Prostate gland (tissue), 2 donors: ENCODE measurements at regions not wholly inside any gene's neighbourhood (a gene's known extent, or its start where the extent isn't known, plus 50 kb on each side); places are given as distances from the start of the nearest gene placed in this dataset.

Source experiments
- DNase-seq: peaks from one replicate; pipeline ENCODE4 v3.0.0-alpha.2; 2019; ENCODE audit warnings: low spot score
- H3K27ac ChIP-seq, 2 donors: fragments of 200-600 bp; sonication (generic); 2 replicates each; pipeline ENCODE4 v1.5.1; 2017 to 2019
- H3K27me3 ChIP-seq: fragments of 200-600 bp; sonication (generic); replicated peaks from 2 replicates; pipeline ENCODE4 v1.5.1; 2019; ENCODE audit not compliant: insufficient read depth
- H3K36me3 ChIP-seq, 2 donors: fragments of 200-600 bp; sonication (generic); 1 replicate in 1 of 2; 2 replicates in 1 of 2; pipeline versions ENCODE4 v1.5.1 to v1.8.1; 2017 to 2019
- H3K4me1 ChIP-seq: fragments of 200-600 bp; sonication (generic); replicated peaks from 2 replicates; pipeline ENCODE4 v1.5.1; 2019
- H3K4me3 ChIP-seq, 2 donors: fragments of 200-600 bp; sonication (generic); 2 replicates each; pipeline ENCODE4 v1.5.1; 2017 to 2019
- H3K9me3 ChIP-seq: fragments of 200-600 bp; sonication (generic); 2 replicates; pipeline ENCODE4 v1.5.1; 2017
- POLR2A ChIP-seq: fragments of 450-650 bp; IDR thresholded peaks from one replicate; pipeline ENCODE4 v1.6.1; 2016; ENCODE audit warnings: antibody characterized with exemption, mild to moderate bottlenecking
- POLR2AphosphoS5 ChIP-seq: sonication (generic); formaldehyde crosslinking; IDR thresholded peaks from one replicate; pipeline ENCODE4 v1.6.1; 2017; ENCODE audit warnings: antibody characterized with exemption
- whole genome bisulfite sequencing: methylation state at CpG from one replicate; pipeline ENCODE4 v1.1.5; 2018; 5-methylcytosine and 5-hydroxymethylcytosine counted together
- intact Hi-C: fragments of 100-400 bp; cut with DNase I; formaldehyde crosslinking; loops from one replicate; pipeline ENCODE4 v1.14.2; 2022
- TF ChIP-seq, protein P1 (sequence below), 4 experiments: fragments of 200-600 bp in 2 of 4; fragments of 450-650 bp in 2 of 4; sonication (generic) in 2 of 4; IDR thresholded peaks; 1 replicate in 3 of 4; 2 replicates in 1 of 4; pipeline ENCODE4 v1.5.1; 2016 to 2019; ENCODE audit warnings: antibody characterized with exemption in 4 of 4, mild to moderate bottlenecking in 2 of 4, moderate library complexity in 2 of 4

DNA sequence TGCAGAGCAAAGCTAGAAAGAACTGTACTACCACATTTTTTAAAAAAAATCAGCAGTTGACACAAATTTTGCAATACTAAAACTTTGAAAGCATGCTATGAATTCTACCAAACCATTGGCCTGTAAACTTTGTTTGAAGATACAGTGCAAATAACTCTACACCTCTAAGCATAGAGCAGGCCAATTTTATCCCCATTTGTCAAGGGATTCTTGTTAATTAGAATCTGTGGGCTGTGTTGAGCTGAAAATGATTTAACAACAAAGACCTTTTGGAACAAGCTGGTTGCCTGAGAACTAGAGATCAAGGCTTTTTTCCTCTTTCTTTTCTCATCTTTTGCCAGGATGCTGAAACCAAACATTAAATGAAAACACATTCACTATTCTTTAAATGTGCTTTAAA lies 886.0 kb upstream of the CDH2 start:
- Histone ChIP-seq H3K4me1 (no peaks in the 10 kb centered on the region), H3K9me3 (no peaks in the 10 kb centered on the region), H3K27ac (no peak overlapping the region), H3K36me3 (no peaks in the 10 kb centered on the region), H3K4me3 (no peak overlapping the region), H3K27me3 (no peaks in the 10 kb centered on the region)
- intact Hi-C loops = no loop called here
- DNase-seq = no peak
- TF ChIP-seq POLR2A (no peak), POLR2AphosphoS5 (no peak)
- TF ChIP-seq, protein P1, sequence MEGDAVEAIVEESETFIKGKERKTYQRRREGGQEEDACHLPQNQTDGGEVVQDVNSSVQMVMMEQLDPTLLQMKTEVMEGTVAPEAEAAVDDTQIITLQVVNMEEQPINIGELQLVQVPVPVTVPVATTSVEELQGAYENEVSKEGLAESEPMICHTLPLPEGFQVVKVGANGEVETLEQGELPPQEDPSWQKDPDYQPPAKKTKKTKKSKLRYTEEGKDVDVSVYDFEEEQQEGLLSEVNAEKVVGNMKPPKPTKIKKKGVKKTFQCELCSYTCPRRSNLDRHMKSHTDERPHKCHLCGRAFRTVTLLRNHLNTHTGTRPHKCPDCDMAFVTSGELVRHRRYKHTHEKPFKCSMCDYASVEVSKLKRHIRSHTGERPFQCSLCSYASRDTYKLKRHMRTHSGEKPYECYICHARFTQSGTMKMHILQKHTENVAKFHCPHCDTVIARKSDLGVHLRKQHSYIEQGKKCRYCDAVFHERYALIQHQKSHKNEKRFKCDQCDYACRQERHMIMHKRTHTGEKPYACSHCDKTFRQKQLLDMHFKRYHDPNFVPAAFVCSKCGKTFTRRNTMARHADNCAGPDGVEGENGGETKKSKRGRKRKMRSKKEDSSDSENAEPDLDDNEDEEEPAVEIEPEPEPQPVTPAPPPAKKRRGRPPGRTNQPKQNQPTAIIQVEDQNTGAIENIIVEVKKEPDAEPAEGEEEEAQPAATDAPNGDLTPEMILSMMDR (IDR thresholded peaks at IDR 0.05) = no peak

DNA sequence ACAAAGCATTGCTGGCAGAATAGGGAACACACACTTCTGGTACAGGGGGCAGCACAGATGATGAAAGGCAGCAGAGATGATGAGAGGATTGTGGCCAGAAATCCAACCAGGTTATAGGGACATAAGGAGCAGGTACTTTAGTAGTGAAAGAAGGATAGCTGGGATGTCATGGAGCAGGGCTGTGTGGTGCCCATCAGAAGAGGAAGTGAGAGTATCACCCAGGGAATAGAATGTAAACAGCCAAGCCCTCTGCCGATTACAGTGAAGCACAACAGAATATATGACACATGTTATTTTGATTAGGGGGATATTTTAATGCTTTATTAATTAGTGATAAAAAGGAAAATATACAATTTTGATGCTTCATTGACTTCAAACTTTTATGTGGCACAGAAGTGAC lies 883.4 kb upstream of the CDH2 start:
- 57% methylated on average over 1 of the region's 1 CpG for WGBS
- TF ChIP-seq, protein P1 (IDR thresholded peaks at IDR 0.05) = no peak
- TF ChIP-seq POLR2AphosphoS5 (no peak), POLR2A (no peak)
- no peak for DNase-seq
- Histone ChIP-seq H3K9me3 (no peaks in the 10 kb centered on the region), H3K27me3 (no peaks in the 10 kb centered on the region), H3K4me3 (no peak overlapping the region), H3K27ac (no peak overlapping the region), H3K4me1 (no peaks in the 10 kb centered on the region), H3K36me3 (no peaks in the 10 kb centered on the region)
- intact Hi-C loops = no loop called here

DNA sequence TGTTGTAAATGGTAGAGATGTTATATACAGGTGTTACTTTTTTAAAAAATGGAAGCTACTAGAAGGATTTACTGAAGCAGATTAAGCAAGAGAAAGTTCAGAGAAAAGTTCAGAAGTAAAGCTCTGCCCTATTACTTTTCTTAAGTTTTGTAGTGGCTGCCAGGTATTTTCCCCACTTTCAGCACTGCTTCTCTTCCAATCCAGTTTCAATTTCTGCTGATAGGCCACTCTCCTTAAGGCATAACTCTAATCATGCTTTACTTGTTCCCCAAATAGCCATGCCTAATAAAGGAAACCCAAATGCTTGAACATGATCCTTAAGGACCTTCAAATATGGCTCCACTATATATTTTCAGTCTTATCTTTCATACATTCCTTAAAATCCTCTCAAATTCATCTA lies 880.8 kb upstream of the CDH2 start:
- Histone ChIP-seq H3K4me3 (no peak overlapping the region), H3K4me1 (no peaks in the 10 kb centered on the region), H3K9me3 (no peaks in the 10 kb centered on the region), H3K36me3 (no peaks in the 10 kb centered on the region), H3K27me3 (no peaks in the 10 kb centered on the region), H3K27ac (no peak overlapping the region)
- DNase-seq = no peak
- TF ChIP-seq, protein P1 (IDR thresholded peaks at IDR 0.05) = no peak
- no peak for TF ChIP-seq POLR2AphosphoS5
- intact Hi-C loops = no loop called here

DNA sequence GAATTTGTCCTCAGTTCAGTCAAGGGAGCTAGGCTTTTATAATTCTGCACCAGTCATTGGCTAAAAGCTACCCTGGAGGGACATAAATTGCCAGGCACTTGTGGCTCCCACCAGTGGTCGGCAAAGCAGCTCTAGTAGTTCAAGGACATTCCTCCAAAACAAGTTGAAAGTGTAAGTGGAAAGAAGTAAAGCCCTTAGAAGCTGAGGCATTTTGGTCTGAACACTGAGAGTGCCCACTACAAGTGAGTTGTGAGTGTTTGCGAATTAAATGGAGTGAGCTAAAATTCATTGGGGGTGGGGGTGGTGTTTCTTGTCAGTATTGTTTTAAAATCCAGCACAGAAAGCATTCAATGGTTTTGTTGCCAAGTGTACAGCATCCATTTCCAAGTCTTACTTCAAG lies 879.9 kb upstream of the CDH2 start:
- 61% methylated on average over 2 of the region's 2 CpGs for WGBS
- no peak for TF ChIP-seq POLR2AphosphoS5
- TF ChIP-seq POLR2A = no peak
- TF ChIP-seq, protein P1 (IDR thresholded peaks at IDR 0.05) = no peak
- Histone ChIP-seq H3K9me3 (no peaks in the 10 kb centered on the region), H3K4me1 (no peaks in the 10 kb centered on the region), H3K36me3 (no peaks in the 10 kb centered on the region), H3K27ac (no peak overlapping the region), H3K27me3 (no peaks in the 10 kb centered on the region), H3K4me3 (no peak overlapping the region)
- DNase-seq = no peak
- intact Hi-C loops = no loop called here

DNA sequence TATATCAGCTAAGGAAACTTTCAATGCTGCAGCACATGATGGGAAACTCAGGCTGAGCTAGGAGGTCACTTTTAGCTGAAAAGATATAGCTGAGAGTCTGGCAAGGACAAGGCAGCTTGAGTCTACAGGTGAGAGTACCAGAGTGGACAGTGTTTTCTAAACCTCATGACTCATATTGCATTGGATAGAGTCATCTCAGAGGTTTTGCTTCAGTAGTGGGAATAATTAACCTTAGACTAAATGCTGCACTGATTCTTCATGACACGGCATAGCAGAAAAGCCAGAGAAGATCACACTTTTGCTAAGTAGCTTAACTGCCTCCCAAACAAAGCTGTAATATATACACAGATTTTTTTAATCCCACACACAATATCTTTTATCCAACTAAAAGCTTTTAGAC lies 865.0 kb upstream of the CDH2 start:
- H3K4me3 ChIP-seq = no peak overlapping the region
- no peaks in the 10 kb centered on the region for H3K4me1 ChIP-seq
- H3K9me3 ChIP-seq = no peaks in the 10 kb centered on the region
- 95% methylated on average over 1 of the region's 1 CpG for WGBS
- no peak for DNase-seq
- intact Hi-C loops = no loop called here
- no peaks in the 10 kb centered on the region for H3K36me3 ChIP-seq
- H3K27ac ChIP-seq = no peak overlapping the region
- no peaks in the 10 kb centered on the region for H3K27me3 ChIP-seq
- TF ChIP-seq POLR2A = no peak
